Subcutaneous abdominal adipose tissue (tissue), 5 donors: ENCODE measurements at regions not wholly inside any gene's neighbourhood (a gene's known extent, or its start where the extent isn't known, plus 50 kb on each side); places are given as distances from the start of the nearest gene placed in this dataset.

Experiments used
- H3K27ac ChIP-seq: one replicate; pipeline ENCODE4 v1.7.0; 2013; ENCODE audit warnings: low read depth, mild to moderate bottlenecking, inconsistent platforms, low read length, moderate library complexity
- H3K27me3 ChIP-seq, 5 donors: one replicate each; pipeline ENCODE4 v1.7.0; 2013; ENCODE audit warnings: low read length in 5 of 5, inconsistent platforms in 1 of 5; ENCODE audit not compliant: control insufficient read depth in 5 of 5, insufficient read depth in 4 of 5
- H3K36me3 ChIP-seq, 5 donors: one replicate each; pipeline ENCODE4 v1.7.0; 2013; ENCODE audit warnings: low read length in 5 of 5; ENCODE audit not compliant: control insufficient read depth in 5 of 5, insufficient read depth in 5 of 5
- H3K4me1 ChIP-seq, 5 donors: one replicate each; pipeline ENCODE4 v1.7.0; 2013; ENCODE audit warnings: low read length in 5 of 5, mild to moderate bottlenecking in 3 of 5, moderate library complexity in 1 of 5; ENCODE audit not compliant: control insufficient read depth in 5 of 5, insufficient read depth in 5 of 5
- H3K4me3 ChIP-seq, 5 donors: one replicate each; pipeline ENCODE4 v1.7.0; 2013; ENCODE audit warnings: low read length in 5 of 5, low read depth in 1 of 5
- H3K9ac ChIP-seq, 5 donors: one replicate each; pipeline ENCODE4 v1.7.0; 2013; ENCODE audit warnings: low read length in 5 of 5, mild to moderate bottlenecking in 4 of 5, moderate library complexity in 3 of 5
- H3K9me3 ChIP-seq, 5 donors: one replicate each; pipeline ENCODE4 v1.7.0; 2013; ENCODE audit warnings: low read length in 5 of 5; ENCODE audit not compliant: control insufficient read depth in 5 of 5
- donor health status: healthy.
- donor health status: healthy.
- donor health status: healthy.
- donor health status: healthy.
- donor health status: healthy.

DNA sequence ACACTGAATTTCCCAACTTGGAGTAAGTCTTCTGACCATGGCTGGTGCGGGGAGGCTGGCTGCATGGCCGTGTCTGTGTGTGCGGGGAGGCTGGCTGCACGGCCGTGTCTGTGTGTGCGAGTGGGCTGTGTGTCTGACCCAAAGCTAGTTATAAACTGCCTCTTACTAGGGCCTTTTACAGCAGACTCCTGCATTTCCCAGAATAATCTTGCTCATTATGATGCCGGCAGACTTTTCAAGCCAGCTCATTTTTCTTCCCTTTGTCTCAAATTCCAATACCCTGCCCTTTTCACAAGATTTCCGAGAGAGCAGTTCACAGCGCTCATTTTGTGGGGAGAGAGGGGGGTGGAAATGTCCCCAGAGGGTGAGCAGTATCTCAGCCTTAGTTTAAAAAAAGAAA, 470.7 kb upstream of the BRINP1 start:
- no peak overlapping the region for H3K9ac ChIP-seq
- no peaks in the 10 kb centered on the region for H3K27me3 ChIP-seq
- H3K4me1 ChIP-seq: peaks cover 0 to 7% (median 5%) of the 10 kb centered on the region in 5 donors
- no peaks in the 10 kb centered on the region for H3K36me3 ChIP-seq
- H3K4me3 ChIP-seq: no peak overlapping the region
- no peak overlapping the region for H3K27ac ChIP-seq
- peaks cover 0 to 6% (median 0%) of the 10 kb centered on the region in 5 donors for H3K9me3 ChIP-seq

GRCh38 chr9:119838210-119838609, 469.0 kb upstream of the BRINP1 start:
- H3K9me3 ChIP-seq: peaks cover 0 to 6% (median 0%) of the 10 kb centered on the region in 5 donors
- peaks cover 0 to 7% (median 5%) of the 10 kb centered on the region in 5 donors for H3K4me1 ChIP-seq
- H3K4me3 ChIP-seq: no peak overlapping the region
- no peaks in the 10 kb centered on the region for H3K36me3 ChIP-seq
- H3K27ac ChIP-seq: no peak overlapping the region
- no peak overlapping the region for H3K9ac ChIP-seq
- H3K27me3 ChIP-seq: no peaks in the 10 kb centered on the region

DNA sequence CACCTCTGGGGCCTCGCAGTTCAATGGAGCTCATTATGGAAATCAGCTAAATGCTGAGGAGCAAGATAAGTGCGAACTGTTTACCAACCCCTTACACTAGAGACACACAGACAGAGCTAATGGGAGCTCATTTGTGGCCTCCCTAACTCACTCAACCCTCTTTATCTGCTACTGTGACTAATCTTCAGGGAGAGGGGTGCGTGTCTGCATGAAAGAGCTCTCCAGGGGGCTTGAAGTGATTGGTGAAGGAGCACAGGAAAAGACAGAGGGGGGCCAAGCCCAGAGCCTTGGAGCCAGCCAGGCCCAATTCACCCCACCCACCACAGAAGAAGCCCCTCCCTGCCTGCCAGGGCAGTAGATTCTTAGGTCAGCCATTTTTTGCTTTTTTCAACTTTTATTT, 466.8 kb upstream of the BRINP1 start:
- Histone ChIP-seq H3K4me1 (peaks cover 0 to 7% (median 5%) of the 10 kb centered on the region in 5 donors), H3K27ac (no peak overlapping the region), H3K36me3 (no peaks in the 10 kb centered on the region), H3K4me3 (no peak overlapping the region), H3K9me3 (peaks cover 0 to 6% (median 0%) of the 10 kb centered on the region in 5 donors), H3K9ac (no peak overlapping the region), H3K27me3 (no peaks in the 10 kb centered on the region)

GRCh38 chr9:119834064-119834620, 464.9 kb upstream of the BRINP1 start:
- Histone ChIP-seq H3K27me3 (no peaks in the 10 kb centered on the region), H3K36me3 (no peaks in the 10 kb centered on the region), H3K4me1 (no peaks in the 10 kb centered on the region), H3K9me3 (peaks cover 0 to 6% (median 0%) of the 10 kb centered on the region in 5 donors), H3K27ac (no peak overlapping the region), H3K9ac (no peak overlapping the region), H3K4me3 (no peak overlapping the region)

DNA sequence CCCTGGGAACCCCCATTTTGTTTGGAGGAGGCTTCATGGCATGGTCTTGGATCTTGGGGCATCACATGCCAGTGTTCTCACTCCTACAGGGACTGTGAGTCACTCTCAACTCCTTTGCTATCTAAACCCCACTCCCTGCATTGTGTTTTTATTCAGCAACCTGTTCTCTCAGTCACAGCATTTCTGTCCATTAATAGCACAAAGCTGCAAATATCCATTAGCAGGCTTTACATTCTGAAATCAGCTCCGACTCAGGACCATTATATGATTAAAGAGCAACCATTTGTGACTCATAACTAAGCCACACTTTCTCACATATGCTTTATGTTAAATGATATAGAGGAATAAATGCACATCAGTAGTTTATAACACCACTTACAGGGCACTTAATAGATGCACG, 462.1 kb upstream of the BRINP1 start:
- Histone ChIP-seq H3K9ac (no peak overlapping the region), H3K4me3 (no peak overlapping the region), H3K27ac (no peak overlapping the region), H3K27me3 (no peaks in the 10 kb centered on the region), H3K9me3 (peaks cover 0 to 6% (median 0%) of the 10 kb centered on the region in 5 donors), H3K4me1 (no peaks in the 10 kb centered on the region), H3K36me3 (no peaks in the 10 kb centered on the region)

DNA sequence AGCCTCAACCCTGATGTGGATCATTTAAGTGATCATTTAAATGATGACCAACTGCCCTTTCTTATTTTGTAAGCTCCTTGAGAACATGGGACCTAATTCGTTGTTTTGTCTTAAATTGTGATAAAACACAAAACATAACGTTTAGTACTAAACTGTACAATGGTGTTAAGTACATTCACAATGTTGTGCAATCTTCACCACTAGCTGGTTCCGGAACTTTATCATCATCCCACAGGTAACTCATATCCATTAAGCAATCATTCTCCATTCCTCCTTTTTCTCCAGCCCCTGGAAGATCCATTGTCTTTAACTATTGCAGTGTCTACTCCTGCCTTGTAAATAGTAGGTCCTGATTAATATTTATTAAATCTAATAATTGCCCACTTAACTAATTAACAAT, 460.5 kb upstream of the BRINP1 start:
- Histone ChIP-seq H3K36me3 (no peaks in the 10 kb centered on the region), H3K27ac (no peak overlapping the region), H3K9ac (no peak overlapping the region), H3K27me3 (no peaks in the 10 kb centered on the region), H3K4me3 (no peak overlapping the region), H3K4me1 (no peaks in the 10 kb centered on the region), H3K9me3 (no peaks in the 10 kb centered on the region)

DNA sequence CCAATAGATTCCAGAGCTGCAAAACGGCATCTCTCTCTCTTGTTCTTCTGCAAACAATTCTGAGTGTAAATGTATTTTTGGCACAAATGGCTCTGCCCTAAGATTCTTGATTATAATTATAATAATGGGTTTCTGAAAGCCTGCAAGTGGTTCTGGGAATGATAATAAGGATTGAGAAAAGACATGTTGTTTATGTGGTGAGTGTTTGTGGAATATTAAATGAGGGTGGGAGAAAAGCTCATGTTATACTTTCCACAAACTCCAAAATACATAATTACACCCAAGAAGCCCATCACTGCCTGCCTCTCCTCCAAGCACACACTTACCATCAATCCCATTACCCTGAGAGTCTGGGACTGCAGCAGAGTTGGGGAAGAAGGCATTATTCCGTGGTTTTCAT, 460.0 kb upstream of the BRINP1 start:
- no peaks in the 10 kb centered on the region for H3K4me1 ChIP-seq
- H3K27ac ChIP-seq: no peak overlapping the region

DNA sequence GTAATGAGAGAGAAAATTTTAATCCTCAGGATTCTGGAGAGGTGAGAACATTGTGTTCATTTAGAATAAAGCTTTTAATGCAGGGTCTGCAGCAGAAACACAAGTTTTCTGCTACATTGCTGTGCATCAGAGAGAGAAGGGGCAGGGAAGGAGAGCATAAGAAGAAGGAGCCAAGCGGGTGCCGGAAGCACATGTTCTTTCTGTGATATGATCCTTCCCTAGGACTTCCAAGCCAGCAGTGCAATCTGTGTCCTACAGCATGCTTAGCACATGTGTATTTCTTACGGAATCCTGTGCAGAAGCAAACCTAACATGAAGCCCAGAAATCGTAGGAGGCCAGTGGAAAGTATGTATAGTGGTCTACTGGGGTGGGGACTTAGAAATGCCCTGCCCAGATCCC, 458.3 kb upstream of the BRINP1 start:
- no peaks in the 10 kb centered on the region for H3K4me1 ChIP-seq
- H3K27me3 ChIP-seq: no peaks in the 10 kb centered on the region
- no peaks in the 10 kb centered on the region for H3K9me3 ChIP-seq
- H3K4me3 ChIP-seq: no peak overlapping the region
- H3K27ac ChIP-seq: no peak overlapping the region
- no peaks in the 10 kb centered on the region for H3K36me3 ChIP-seq
- H3K9ac ChIP-seq: no peak overlapping the region

More for the DNA sequence above, 460.0 kb upstream of the BRINP1 start:
- no peak overlapping the region for H3K9ac ChIP-seq
- no peaks in the 10 kb centered on the region for H3K27me3 ChIP-seq
- H3K4me3 ChIP-seq: no peak overlapping the region
- H3K9me3 ChIP-seq: no peaks in the 10 kb centered on the region
- H3K36me3 ChIP-seq: no peaks in the 10 kb centered on the region

GRCh38 chr9:119827126-119827525, 457.9 kb upstream of the BRINP1 start:
- H3K9me3 ChIP-seq: no peaks in the 10 kb centered on the region
- no peak overlapping the region for H3K9ac ChIP-seq
- no peaks in the 10 kb centered on the region for H3K27me3 ChIP-seq
- H3K4me1 ChIP-seq: no peaks in the 10 kb centered on the region
- H3K4me3 ChIP-seq: no peak overlapping the region
- no peak overlapping the region for H3K27ac ChIP-seq
- H3K36me3 ChIP-seq: no peaks in the 10 kb centered on the region

DNA sequence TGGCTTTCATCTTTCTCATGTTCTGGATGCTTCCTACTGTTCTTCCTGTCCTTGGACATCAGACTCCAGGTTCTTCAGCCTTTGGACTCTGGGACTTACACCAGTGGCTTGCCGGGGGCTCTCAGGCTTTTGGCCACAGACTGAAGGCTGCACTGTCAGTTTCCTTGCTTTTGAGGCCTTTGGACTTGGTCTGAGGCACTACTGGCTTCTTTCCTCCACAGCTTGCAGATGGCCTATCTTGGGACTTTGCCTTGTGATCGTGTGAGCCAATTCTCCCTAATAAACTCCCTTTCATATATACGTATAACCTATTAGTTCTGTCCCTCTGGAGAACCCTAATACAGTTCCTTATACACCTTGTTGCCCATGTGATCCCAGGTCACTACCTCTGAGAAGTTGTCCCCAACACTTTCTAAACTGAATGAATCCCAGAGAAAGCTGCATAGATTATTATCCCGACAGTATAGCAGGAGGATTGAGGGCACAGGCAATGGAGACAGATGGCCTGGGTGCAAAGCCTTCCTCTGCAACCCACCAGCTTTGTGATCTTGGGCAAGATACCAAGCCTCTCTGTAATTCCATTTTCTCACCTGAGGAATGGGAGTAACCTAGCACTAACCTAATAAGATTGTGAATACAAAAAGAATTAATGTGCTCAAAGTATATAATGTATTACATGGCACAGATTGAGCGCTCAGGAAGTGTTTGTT, 449.6 kb upstream of the BRINP1 start:
- H3K4me3 ChIP-seq: no peak overlapping the region
- H3K4me1 ChIP-seq: no peaks in the 10 kb centered on the region
- H3K36me3 ChIP-seq: no peaks in the 10 kb centered on the region

More for the DNA sequence above, 449.6 kb upstream of the BRINP1 start:
- no peaks in the 10 kb centered on the region for H3K9me3 ChIP-seq
- no peak overlapping the region for H3K27ac ChIP-seq
- no peak overlapping the region for H3K9ac ChIP-seq
- no peaks in the 10 kb centered on the region for H3K27me3 ChIP-seq
